Calu3 (cell line): ENCODE measurements at regions not wholly inside any gene's neighbourhood (a gene's known extent, or its start where the extent isn't known, plus 50 kb on each side); places are given as distances from the start of the nearest gene placed in this dataset.

Source experiments
- BruUV-seq: library from RNA; stranded (reverse); fragments of 400-500 nt; replicated peaks from 2 replicates; lab custom pipeline; 2021; lab: Mats Ljungman, UMichigan
- CTCF ChIA-PET: fragments of 300-600 bp; sonication (Branson Sonifier 250); formaldehyde crosslinking; loops from one replicate; lab custom pipeline; 2022; ENCODE audit warnings: antibody characterized with exemption; lab: Charles Lee
- DNase-seq: peaks from one replicate; pipeline ENCODE4 v3.0.0; 2022
- H3K27ac Mint-ChIP-seq: one replicate; pipeline ENCODE4 v1.8.0; 2022; ENCODE audit warnings: mixed read lengths; ENCODE audit not compliant: unreplicated experiment
- H3K27me3 Mint-ChIP-seq: one replicate; pipeline ENCODE4 v1.8.0; 2022; ENCODE audit warnings: mixed read lengths; ENCODE audit not compliant: unreplicated experiment
- H3K36me3 Mint-ChIP-seq: one replicate; pipeline ENCODE4 v1.8.0; 2022; ENCODE audit warnings: mild to moderate bottlenecking, moderate library complexity, mixed read lengths; ENCODE audit not compliant: insufficient read depth, unreplicated experiment
- H3K4me1 Mint-ChIP-seq: one replicate; pipeline ENCODE4 v1.8.0; 2022; ENCODE audit warnings: mild to moderate bottlenecking, low read depth, mixed read lengths; ENCODE audit not compliant: unreplicated experiment
- H3K4me3 Mint-ChIP-seq: one replicate; pipeline ENCODE4 v1.8.0; 2022; ENCODE audit warnings: mild to moderate bottlenecking, low read depth, moderate library complexity, mixed read lengths; ENCODE audit not compliant: unreplicated experiment
- H3K9me3 Mint-ChIP-seq: one replicate; pipeline ENCODE4 v1.8.0; 2022; ENCODE audit warnings: low read depth, mixed read lengths; ENCODE audit not compliant: unreplicated experiment
- intact Hi-C: fragments of 100-400 bp; cut with micrococcal nuclease; formaldehyde crosslinking; loops from one replicate; pipeline ENCODE4 v1.10.0; 2022; ENCODE audit not compliant: unreplicated experiment
- TF ChIP-seq, protein P1 (sequence below): fragments of 200-600 bp; IDR thresholded peaks from one replicate; pipeline ENCODE4 v1.8.0; 2022; ENCODE audit warnings: antibody characterized with exemption; ENCODE audit not compliant: unreplicated experiment

DNA sequence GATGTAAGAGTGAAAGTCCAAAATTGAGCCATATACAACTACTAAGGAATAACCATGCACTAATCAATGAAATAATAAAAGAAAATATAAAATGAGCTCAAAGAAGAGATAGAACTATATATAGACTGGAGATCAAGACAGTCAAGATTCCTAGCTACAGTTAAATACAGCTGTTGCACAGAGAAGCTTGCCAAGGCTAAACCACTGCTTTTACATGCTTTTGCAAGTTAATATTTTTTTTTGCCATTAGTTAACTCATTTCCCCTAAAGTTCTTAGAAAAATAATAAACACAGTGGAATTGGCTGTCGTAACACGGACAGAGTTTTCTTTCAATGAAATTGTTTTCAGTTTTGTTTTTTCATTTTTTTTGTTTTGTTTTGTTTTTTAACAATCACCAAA is 123.0 kb downstream of the VGLL3 start:
- CTCF ChIA-PET = no interaction called here
- Mint-ChIP-seq H3K9me3 (peaks cover 2% of the 10 kb centered on the region), H3K4me3 (no peak overlapping the region), H3K4me1 (no peaks in the 10 kb centered on the region), H3K27ac (no peak overlapping the region), H3K27me3 (no peaks in the 10 kb centered on the region), H3K36me3 (no peaks in the 10 kb centered on the region)
- no TSS peak for BruUV-seq
- intact Hi-C loops = no loop called here
- TF ChIP-seq, protein P1, sequence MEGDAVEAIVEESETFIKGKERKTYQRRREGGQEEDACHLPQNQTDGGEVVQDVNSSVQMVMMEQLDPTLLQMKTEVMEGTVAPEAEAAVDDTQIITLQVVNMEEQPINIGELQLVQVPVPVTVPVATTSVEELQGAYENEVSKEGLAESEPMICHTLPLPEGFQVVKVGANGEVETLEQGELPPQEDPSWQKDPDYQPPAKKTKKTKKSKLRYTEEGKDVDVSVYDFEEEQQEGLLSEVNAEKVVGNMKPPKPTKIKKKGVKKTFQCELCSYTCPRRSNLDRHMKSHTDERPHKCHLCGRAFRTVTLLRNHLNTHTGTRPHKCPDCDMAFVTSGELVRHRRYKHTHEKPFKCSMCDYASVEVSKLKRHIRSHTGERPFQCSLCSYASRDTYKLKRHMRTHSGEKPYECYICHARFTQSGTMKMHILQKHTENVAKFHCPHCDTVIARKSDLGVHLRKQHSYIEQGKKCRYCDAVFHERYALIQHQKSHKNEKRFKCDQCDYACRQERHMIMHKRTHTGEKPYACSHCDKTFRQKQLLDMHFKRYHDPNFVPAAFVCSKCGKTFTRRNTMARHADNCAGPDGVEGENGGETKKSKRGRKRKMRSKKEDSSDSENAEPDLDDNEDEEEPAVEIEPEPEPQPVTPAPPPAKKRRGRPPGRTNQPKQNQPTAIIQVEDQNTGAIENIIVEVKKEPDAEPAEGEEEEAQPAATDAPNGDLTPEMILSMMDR = no peak
- DNase-seq = no peak

DNA sequence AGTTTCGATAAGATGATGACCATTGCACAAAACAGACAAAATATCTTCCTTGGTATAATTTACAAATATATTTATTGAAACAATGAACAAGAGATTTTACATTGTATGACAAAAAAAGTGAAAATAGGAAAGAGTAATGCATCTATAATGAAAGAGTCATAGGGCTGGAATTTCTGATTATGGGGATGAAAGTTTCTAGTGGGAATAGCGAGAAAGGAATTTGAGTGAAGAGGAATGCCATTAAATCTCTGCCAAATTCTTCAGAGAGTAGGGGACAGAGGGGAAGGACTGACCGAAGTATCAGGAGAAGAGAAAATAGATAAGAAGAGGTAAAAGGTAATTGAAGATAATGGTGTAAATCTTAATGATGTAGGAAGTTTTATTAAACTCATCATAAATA is 125.4 kb downstream of the VGLL3 start:
- TF ChIP-seq, protein P1 = no peak
- CTCF ChIA-PET = no interaction called here
- Mint-ChIP-seq H3K9me3 (no peaks in the 10 kb centered on the region), H3K27ac (no peak overlapping the region), H3K27me3 (no peaks in the 10 kb centered on the region), H3K4me1 (no peaks in the 10 kb centered on the region), H3K4me3 (no peak overlapping the region), H3K36me3 (no peaks in the 10 kb centered on the region)
- BruUV-seq = no TSS peak
- DNase-seq = no peak
- intact Hi-C loops = no loop called here

DNA sequence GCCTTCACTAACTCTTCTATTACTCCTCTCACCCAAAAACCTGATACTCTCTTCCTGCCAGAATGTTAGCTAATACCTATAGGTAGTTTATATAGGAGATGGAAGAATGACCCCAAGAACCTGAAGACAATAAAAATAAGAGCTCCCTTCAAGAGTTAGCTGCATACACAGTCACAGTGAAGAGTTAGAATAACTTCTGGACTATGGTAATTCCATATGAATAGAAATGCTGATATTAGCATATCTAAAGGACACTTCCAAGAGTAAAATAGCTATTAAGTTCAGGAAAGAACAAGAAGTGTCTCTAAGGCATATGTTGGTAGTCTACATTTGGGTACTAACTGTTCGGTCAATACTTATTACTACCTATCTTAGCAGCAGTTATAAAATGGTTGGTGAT is 134.2 kb downstream of the VGLL3 start:
- BruUV-seq = no TSS peak
- no peak overlapping the region for H3K27ac Mint-ChIP-seq
- no peak for DNase-seq
- intact Hi-C loops = no loop called here
- no peaks in the 10 kb centered on the region for H3K27me3 Mint-ChIP-seq
- no peak overlapping the region for H3K4me3 Mint-ChIP-seq
- TF ChIP-seq, protein P1 = no peak
- no peaks in the 10 kb centered on the region for H3K4me1 Mint-ChIP-seq
- no peaks in the 10 kb centered on the region for H3K36me3 Mint-ChIP-seq
- CTCF ChIA-PET = no interaction called here
- H3K9me3 Mint-ChIP-seq = no peaks in the 10 kb centered on the region

DNA sequence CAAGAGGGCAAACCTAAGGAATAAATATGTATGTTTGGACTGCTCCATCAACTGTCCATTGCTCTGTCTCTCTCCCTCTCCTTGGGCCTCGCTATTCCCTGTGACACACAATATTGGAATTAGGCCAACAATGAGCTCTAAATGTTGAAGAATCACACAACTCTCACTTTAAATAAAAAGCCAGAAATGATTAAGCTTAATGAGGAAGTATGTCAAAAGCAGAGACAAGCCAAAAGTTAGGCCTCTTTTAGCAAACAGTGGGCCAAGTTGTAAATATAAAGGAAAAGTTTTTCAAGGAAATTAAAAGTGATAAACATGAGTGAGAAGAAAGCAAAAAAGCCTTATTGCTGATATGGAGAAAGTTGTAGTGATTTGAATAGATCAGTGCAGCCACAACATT is 141.0 kb downstream of the VGLL3 start:
- BruUV-seq = no TSS peak
- no peak for DNase-seq
- no peak overlapping the region for H3K27ac Mint-ChIP-seq
- CTCF ChIA-PET = no interaction called here
- H3K4me3 Mint-ChIP-seq = no peak overlapping the region
- no peaks in the 10 kb centered on the region for H3K27me3 Mint-ChIP-seq
- peaks cover 2% of the 10 kb centered on the region for H3K9me3 Mint-ChIP-seq
- no peaks in the 10 kb centered on the region for H3K4me1 Mint-ChIP-seq
- TF ChIP-seq, protein P1 = no peak
- H3K36me3 Mint-ChIP-seq = no peaks in the 10 kb centered on the region
- intact Hi-C loops = no loop called here

DNA sequence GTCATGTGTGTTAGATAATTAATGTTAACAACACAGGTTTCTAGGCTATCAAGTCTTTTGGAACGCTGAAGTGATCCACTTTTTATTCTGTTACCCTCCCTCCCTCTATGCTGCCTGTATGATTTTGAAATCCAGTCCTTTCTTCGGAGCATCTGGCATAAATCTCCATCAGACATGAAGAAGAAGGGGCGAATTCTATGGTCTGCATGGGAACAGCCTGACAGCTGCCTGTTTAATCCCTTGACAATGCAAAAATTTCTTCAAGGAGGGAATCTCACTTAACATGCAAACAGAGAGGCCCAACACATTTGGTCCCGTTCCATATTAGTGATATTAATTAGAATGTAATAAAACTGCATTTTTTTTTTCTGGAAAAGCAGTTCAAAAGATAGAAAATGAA is 145.2 kb downstream of the VGLL3 start:
- Mint-ChIP-seq H3K4me1 (no peaks in the 10 kb centered on the region), H3K27ac (no peak overlapping the region), H3K36me3 (no peaks in the 10 kb centered on the region), H3K9me3 (peaks cover 2% of the 10 kb centered on the region), H3K27me3 (no peaks in the 10 kb centered on the region), H3K4me3 (no peak overlapping the region)
- CTCF ChIA-PET = no interaction called here
- BruUV-seq = no TSS peak
- no peak for DNase-seq
- intact Hi-C loops = no loop called here
- TF ChIP-seq, protein P1 = no peak
